PC-9 (cell line): ENCODE measurements at regions not wholly inside any gene's neighbourhood (a gene's known extent, or its start where the extent isn't known, plus 50 kb on each side); places are given as distances from the start of the nearest gene placed in this dataset.

Experiments used
- EZH2 ChIP-seq: fragments of 200-600 bp; sonication (generic); IDR thresholded peaks from 2 replicates; pipeline ENCODE4 v1.8.0; 2017; ENCODE audit warnings: antibody characterized with exemption, low read depth
- TF ChIP-seq, protein P1 (sequence below): fragments of 200-600 bp; sonication (generic); conservative IDR thresholded peaks from 2 replicates; pipeline ENCODE4 v1.6.1; 2017; ENCODE audit warnings: mixed run types, antibody characterized with exemption, mild to moderate bottlenecking, moderate library complexity

DNA sequence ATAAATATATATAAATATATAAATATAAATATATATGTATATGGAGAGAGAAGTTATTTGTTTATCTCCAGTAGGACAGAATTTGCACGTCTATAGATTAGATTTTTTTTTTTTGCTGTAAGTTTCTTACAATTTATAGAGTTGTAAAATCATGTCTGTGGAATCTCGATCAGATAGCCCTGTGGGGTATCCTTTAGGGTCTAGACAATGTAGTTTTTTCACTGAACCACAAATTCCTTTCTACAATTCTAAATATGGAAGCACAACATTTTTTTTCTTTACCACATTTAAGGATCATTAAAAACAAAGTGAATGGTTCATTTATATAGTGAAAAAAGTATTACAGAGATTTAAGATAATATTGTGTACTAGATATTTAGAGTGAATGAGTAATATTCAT is 384.2 kb upstream of the ZNF608 start:
- TF ChIP-seq, protein P1, sequence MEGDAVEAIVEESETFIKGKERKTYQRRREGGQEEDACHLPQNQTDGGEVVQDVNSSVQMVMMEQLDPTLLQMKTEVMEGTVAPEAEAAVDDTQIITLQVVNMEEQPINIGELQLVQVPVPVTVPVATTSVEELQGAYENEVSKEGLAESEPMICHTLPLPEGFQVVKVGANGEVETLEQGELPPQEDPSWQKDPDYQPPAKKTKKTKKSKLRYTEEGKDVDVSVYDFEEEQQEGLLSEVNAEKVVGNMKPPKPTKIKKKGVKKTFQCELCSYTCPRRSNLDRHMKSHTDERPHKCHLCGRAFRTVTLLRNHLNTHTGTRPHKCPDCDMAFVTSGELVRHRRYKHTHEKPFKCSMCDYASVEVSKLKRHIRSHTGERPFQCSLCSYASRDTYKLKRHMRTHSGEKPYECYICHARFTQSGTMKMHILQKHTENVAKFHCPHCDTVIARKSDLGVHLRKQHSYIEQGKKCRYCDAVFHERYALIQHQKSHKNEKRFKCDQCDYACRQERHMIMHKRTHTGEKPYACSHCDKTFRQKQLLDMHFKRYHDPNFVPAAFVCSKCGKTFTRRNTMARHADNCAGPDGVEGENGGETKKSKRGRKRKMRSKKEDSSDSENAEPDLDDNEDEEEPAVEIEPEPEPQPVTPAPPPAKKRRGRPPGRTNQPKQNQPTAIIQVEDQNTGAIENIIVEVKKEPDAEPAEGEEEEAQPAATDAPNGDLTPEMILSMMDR: no peak
- no peak for TF ChIP-seq EZH2
